ENCODE measurements at regions not wholly inside any gene's neighbourhood (a gene's known extent, or its start where the extent isn't known, plus 50 kb on each side); places are given as distances from the start of the nearest gene placed in this dataset.

DNA sequence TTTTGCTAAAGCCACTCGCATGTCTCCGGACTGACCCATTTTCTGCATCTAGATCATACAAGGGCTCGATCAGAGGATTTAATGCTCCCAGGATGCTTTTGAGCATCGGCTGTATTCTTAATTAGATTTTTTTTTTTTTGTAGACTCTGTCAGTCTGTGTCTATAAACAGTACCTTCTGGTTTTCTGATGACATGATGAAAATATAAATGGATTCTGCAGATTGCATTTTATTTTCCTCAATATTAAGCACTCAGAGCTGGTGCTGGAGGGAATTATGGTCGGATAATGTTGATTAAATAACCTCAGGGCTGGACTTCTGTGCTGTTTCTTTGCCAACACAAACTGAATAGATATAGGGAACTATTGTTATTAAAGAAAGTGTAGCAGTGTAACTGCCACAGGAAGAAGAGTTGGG is 57.1 kb upstream of the LIMCH1 start:
- Mint-ChIP-seq H3K36me3 (no peaks in the 10 kb centered on the region), H3K4me1 (no peaks in the 10 kb centered on the region), H3K27me3 (peaks cover 0 to 2% of the 10 kb centered on the region in 2 donors), H3K4me3 (no peak overlapping the region), H3K9me3 (peaks cover 0 to 4% (median 0%) of the 10 kb centered on the region in 8 donors), H3K27ac (no peak overlapping the region)
- H3K36me3 ChIP-seq (ENCODE audit: insufficient read depth, low read length), result no peaks in the 10 kb centered on the region
- ChIA-PET POLR2A (ENCODE audit: partially characterized antibody) (no interaction called here), CTCF (ENCODE audit: partially characterized antibody) (no interaction called here)
- no peaks in the 10 kb centered on the region for H3K9me3 ChIP-seq (ENCODE audit: control insufficient read depth in 1 of 2, low read length in 2 of 2)
- H3K27me3 ChIP-seq (ENCODE audit: insufficient read depth, low read length), result no peaks in the 10 kb centered on the region
- intact Hi-C loops (cut with micrococcal nuclease), result no loop called here
- DNase-seq, result no peak
- H3K4me3 ChIP-seq (ENCODE audit: low read length in 2 of 2), result no peak overlapping the region
- H3K4me1 ChIP-seq (ENCODE audit: insufficient read depth, low read length), result no peaks in the 10 kb centered on the region
- H3K27ac ChIP-seq (ENCODE audit: low read depth, low read length), result no peak overlapping the region

DNA sequence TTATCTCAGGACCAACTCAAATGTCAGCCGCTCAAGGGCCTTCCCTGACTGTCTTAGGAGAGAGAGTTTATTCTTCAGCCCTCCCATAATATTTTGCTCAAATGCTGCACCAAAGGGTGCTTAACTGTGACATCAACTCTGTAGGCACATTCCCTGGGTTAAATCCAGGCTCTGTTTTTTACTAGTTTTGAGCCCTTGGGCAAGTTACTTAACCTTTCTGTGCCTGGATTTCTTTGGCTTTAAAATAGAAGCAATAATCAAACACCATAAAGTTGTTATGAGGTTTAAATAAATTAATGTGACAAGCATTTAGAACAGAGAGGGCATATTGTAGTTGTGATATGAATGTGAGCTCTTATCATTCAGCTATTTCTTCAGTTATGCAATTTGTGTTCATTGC is 54.2 kb upstream of the LIMCH1 start:
- Histone ChIP-seq H3K36me3 (ENCODE audit: insufficient read depth, low read length) (no peaks in the 10 kb centered on the region), H3K27me3 (ENCODE audit: insufficient read depth, low read length) (no peaks in the 10 kb centered on the region), H3K4me1 (ENCODE audit: insufficient read depth, low read length) (no peaks in the 10 kb centered on the region), H3K4me3 (ENCODE audit: low read length in 2 of 2) (no peak overlapping the region), H3K9me3 (ENCODE audit: control insufficient read depth in 1 of 2, low read length in 2 of 2) (no peaks in the 10 kb centered on the region), H3K27ac (ENCODE audit: low read depth, low read length) (no peak overlapping the region)
- POLR2A ChIA-PET (ENCODE audit: partially characterized antibody), result no interaction called here
- Mint-ChIP-seq H3K9me3 (peaks cover 0 to 2% (median 0%) of the 10 kb centered on the region in 8 donors), H3K27ac (no peak overlapping the region), H3K4me3 (no peak overlapping the region), H3K4me1 (no peaks in the 10 kb centered on the region), H3K27me3 (no peaks in the 10 kb centered on the region), H3K36me3 (no peaks in the 10 kb centered on the region)
- intact Hi-C loops (cut with micrococcal nuclease), result no loop called here
- DNase-seq, result no peak
- CTCF ChIA-PET (ENCODE audit: partially characterized antibody), result no interaction called here

DNA sequence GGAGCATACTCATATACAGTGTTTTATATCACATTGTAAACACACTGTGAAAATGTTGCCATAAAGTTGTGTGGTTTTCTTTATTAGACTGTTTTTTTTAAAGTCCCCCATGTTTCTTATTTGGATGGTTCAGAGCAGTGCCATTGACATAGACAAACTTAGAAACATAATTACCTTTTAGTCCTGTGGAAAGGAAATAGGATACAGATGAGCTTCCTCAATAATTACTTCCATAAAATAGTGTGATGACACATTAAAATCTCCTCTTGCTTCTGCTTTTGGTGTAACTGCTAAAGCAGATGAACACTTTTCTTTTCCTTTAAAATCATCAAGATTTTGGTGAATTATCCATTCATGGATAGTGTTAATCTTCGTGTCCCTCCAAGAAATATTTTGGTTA is 52.9 kb upstream of the LIMCH1 start:
- no peaks in the 10 kb centered on the region for H3K36me3 ChIP-seq (ENCODE audit: insufficient read depth, low read length)
- H3K4me3 ChIP-seq (ENCODE audit: low read length in 2 of 2), result no peak overlapping the region
- intact Hi-C loops (cut with micrococcal nuclease), result no loop called here
- H3K27me3 ChIP-seq (ENCODE audit: insufficient read depth, low read length), result no peaks in the 10 kb centered on the region
- ChIA-PET CTCF (ENCODE audit: partially characterized antibody) (no interaction called here), POLR2A (ENCODE audit: partially characterized antibody) (no interaction called here)
- no peak for DNase-seq
- Mint-ChIP-seq H3K36me3 (no peaks in the 10 kb centered on the region), H3K9me3 (peaks cover 0 to 4% (median under 1%) of the 10 kb centered on the region in 8 donors), H3K27ac (no peak overlapping the region), H3K4me1 (no peaks in the 10 kb centered on the region), H3K4me3 (no peak overlapping the region), H3K27me3 (no peaks in the 10 kb centered on the region)
- no peaks in the 10 kb centered on the region for H3K9me3 ChIP-seq (ENCODE audit: control insufficient read depth in 1 of 2, low read length in 2 of 2)
- no peaks in the 10 kb centered on the region for H3K4me1 ChIP-seq (ENCODE audit: insufficient read depth, low read length)
- H3K27ac ChIP-seq (ENCODE audit: low read depth, low read length), result no peak overlapping the region

DNA sequence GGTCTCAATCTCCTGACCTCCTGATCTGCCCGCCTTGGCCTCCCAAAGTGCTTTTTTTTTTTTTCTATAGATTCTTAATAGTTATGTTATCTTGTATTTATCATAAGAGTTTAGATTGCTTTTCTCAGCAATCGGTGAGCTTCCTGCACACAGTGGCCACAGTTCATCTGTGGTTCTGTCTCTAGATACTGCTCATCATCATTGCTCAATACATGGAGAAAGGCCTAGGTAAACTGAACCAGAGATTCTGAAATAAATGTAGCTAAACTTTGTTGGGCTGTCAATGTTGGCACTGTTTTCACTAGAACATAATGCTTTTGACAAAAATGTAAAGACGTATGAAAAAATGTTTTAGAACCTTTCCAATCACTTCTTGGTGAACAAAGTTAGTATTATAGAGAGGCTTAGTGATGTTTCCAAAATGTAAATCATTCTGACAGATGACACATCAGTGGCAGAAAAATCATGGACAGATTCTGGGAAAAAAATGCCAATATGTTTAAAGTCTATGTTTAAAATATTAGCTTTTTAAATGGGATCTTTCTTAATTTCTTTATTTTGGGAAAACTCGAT is 50.0 kb upstream of the LIMCH1 start:
- Histone ChIP-seq H3K27me3 (ENCODE audit: insufficient read depth, low read length) (no peaks in the 10 kb centered on the region), H3K4me1 (ENCODE audit: insufficient read depth, low read length) (no peaks in the 10 kb centered on the region), H3K27ac (ENCODE audit: low read depth, low read length) (no peak overlapping the region), H3K36me3 (ENCODE audit: insufficient read depth, low read length) (no peaks in the 10 kb centered on the region), H3K9me3 (ENCODE audit: control insufficient read depth in 1 of 2, low read length in 2 of 2) (no peaks in the 10 kb centered on the region), H3K4me3 (ENCODE audit: low read length in 2 of 2) (no peak overlapping the region)
- CTCF ChIA-PET (ENCODE audit: partially characterized antibody), result no interaction called here
- H3K4me3 Mint-ChIP-seq, result no peak overlapping the region
- no peak overlapping the region for H3K27ac Mint-ChIP-seq
- no peaks in the 10 kb centered on the region for H3K36me3 Mint-ChIP-seq
- intact Hi-C loops (cut with micrococcal nuclease), result no loop called here
- H3K9me3 Mint-ChIP-seq, result peaks cover 0 to 9% (median 4%) of the 10 kb centered on the region in 8 donors
- POLR2A ChIA-PET (ENCODE audit: partially characterized antibody), result no interaction called here
- H3K27me3 Mint-ChIP-seq, result no peaks in the 10 kb centered on the region
- no peaks in the 10 kb centered on the region for H3K4me1 Mint-ChIP-seq
- DNase-seq, result no peak

Measured in CD4-positive, alpha-beta memory T cell (primary cell).